ENCODE measurements at regions not wholly inside any gene's neighbourhood (a gene's known extent, or its start where the extent isn't known, plus 50 kb on each side); places are given as distances from the start of the nearest gene placed in this dataset.
"Not testable (repeated sequence)": the region's sequence is repeated elsewhere in the genome, so short reads cannot be mapped to it uniquely, and the experiment has no call there.

- no peak for DNase-seq
These were observed 59.6 kb upstream of the MAN2A1 start for GRCh38 chr5:109630093-109630492.

DNA sequence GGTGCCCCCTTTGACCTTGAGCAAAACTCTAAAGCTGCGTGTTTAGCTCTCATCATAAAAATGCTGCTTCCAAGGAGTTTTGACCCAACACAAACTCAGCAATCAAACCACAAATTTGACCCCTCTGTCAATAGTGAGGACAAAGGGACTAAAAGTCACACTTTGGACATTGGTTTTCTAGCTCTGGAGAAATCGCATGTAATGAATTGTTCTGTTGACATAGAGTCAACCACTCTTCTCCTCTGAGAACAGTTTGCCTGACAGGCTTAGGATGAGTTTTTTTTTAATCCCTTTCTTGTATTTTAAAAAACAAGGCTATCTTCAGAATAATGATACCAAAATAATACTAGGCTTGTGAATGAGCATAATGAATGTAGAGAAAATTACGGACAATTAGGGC lies 61.1 kb upstream of the MAN2A1 start:
- no peak for DNase-seq

DNA sequence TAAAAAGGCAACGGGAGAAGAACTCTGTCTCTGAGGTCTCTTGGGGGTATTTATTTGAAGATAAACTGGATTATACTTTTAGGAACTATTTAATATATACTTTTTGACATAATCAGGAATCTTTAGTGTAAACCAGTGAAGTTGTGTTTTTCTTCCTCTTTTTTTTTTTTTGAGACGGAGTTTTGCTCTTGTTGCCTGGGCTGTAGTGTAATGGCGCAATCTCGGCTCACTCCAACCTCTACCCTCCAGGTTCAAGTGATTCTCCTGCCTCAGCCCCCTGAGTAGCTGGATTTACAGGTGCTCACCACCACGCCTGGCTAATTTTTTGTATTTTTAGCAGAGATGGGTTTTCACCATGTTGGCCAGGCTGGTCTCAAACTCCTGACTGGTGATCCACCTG lies 68.5 kb upstream of the MAN2A1 start:
- DNase-seq, result not testable (repeated sequence)

- no peak for DNase-seq
These were observed 69.1 kb upstream of the MAN2A1 start for GRCh38 chr5:109620651-109621050.

DNA sequence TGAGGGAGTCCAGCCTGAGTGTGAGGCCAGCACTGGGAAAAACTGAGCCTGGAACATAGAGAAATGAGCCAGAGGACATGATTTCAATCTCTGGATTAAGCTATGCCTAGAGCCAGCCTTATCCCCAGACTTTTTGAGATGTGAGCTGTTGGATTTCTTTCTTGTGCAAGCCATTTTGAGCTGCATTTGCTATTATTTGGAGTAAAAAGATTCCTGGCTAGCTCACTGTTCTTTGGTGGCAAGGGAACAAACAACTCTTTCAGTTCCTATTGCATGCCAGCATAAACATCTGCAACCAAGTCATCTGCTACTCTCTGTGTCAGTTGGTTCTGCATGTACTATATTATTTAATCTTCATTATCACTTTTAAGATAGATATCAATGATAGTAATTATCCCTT lies 70.1 kb upstream of the MAN2A1 start:
- DNase-seq, result no peak

DNA sequence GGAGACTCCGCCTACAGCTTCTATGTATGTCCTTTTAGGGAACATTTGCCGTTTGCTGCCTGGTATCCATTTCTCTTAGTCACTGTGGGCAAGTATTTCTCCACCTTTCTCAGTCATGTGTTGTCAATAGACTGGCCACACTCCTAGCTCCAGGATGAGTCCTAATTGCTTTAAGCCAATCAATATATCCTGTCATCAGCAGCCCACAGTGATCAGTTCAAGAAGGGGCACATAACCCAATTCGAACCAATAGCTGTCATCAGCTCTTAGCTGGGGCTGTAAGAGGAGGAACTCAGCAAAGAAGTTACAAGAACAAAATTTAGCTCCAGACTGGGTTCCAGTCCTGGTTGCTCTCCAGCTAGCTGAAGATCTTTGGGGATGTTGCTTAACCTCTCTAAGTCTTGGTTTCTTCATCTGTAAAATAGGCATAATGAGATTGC lies 70.7 kb upstream of the MAN2A1 start:
- no peak for DNase-seq

DNA sequence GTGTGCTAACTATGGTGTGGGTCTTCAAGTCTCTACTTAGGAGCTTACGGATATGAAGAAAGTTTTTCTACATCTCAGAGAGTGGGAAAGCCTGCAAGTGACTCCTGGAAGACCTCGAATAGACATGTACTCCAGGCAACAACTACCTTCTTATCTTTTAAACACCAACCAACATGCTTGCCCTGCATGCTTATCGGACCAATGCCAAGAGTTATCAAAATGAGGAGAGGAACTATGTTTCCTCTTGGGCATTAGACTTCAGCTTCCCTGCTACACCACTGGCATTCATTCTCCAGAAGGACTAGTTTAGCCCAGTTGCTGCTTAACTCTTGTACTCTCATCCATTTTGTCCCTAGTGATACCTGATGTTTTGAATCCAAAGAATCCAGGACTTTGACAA lies 74.7 kb upstream of the MAN2A1 start:
- DNase-seq, result no peak

DNA sequence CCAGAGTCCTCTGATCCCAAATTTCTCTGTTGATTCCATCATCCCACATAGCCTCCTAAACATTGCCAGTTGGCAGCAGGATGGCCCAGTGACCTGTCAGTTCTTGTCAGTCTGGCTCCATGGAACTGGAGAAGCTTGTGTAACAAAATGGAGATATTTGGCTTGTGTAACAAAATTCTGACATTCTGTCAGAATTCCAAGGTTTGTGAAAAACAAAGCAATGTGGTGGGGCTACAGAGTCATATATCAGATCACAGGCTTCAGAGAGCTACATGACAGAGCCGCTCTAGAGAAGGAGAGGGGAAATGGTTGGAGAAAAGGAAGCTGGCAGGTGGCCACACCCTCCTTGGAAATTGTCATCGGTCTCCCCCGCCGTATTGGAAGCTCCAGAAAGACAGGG lies 75.4 kb upstream of the MAN2A1 start:
- no peak for DNase-seq

DNA sequence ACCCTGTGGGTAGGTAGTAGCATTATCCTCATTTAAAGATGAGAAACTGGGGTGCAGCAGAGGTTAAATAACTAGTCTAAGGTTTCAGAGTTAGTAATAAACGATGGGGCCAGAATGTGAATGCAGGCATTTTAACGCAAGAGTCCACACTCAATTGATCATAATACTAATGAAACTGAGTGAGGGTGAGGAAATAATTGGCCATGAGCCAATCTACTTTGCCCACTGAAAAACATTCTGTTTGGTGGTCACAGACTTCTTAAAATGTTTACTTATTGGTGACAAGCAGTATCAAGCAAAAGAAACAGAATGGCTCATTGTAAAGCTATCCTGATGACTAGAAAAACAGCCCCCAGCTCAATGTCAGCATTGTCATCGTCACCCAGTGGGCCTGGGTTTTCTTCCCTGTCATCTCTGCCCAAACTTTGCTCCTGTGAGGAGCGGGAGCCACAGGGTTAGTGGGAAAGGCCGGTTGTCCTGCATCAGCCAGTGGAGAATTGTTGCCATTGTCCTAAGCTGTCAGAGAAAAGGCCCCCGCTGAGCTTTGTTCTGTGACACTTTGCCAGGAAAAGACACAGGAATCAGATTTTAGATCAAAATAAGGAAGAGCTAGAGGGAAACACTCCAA lies 77.3 kb upstream of the MAN2A1 start:
- DNase-seq, result no peak

DNA sequence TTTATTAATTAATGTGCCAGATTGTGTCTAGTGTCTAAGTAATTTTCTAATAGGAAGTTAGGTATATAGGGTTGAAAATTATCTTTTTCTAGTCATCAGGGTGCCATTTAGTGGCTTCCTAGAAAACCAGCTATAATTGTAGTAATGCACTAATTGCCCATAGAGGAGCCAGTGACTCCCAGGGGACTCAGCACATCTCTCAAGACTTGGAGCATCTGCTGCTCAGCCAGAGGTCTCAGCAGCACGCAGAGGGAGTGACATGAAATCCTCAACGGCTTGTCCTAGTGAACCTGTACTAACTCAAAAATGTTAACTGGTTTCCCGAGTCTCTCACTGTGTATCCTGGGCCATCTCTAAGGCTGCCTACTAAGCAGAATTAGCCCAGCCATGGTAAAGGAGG lies 78.2 kb upstream of the MAN2A1 start:
- DNase-seq, result no peak

GRCh38 chr5:109611061-109611460 lies 78.7 kb upstream of the MAN2A1 start:
- no peak for DNase-seq

DNA sequence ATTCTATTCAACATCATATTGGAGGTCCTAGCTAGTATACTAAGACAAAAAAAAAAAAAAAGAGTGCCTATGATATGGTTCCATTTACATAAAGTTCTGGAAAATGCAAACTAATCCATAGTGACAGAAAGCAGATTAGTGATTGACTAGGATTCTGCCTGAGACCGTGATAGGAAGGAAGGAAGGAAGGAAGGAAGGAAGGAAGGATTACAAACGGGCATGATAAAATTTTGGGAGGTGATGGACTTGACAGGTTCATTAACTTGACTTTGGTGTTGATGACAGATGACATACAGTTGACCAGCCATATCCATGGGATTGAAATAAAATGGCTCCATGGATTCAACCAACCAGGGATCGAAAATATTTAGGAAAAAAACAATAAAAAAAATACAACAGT lies 79.1 kb upstream of the MAN2A1 start:
- no peak for DNase-seq

GRCh38 chr5:109605207-109605730 lies 84.5 kb upstream of the MAN2A1 start:
- no peak for DNase-seq

- DNase-seq, result no peak
These were observed 85.0 kb upstream of the MAN2A1 start for GRCh38 chr5:109604758-109605157.

DNA sequence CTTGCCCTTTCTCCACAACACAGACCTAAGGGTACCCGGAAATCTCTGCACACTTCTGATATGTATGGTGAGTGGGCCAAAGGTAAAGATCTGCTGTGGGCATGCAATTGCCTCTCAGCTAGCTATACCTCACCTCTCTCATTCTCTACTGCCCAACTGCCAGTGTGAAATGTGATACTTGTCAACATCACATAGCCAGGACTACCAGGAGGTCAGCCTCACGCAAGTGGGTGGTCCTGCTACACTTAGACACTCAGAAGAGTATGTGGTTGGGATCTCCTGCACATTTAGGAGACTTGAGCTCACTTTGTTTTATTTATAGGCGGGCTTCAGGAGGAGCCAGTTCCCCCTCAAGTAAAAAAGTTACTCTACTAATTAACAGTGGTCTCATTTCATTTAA lies 88.0 kb upstream of the MAN2A1 start:
- no peak for DNase-seq

DNA sequence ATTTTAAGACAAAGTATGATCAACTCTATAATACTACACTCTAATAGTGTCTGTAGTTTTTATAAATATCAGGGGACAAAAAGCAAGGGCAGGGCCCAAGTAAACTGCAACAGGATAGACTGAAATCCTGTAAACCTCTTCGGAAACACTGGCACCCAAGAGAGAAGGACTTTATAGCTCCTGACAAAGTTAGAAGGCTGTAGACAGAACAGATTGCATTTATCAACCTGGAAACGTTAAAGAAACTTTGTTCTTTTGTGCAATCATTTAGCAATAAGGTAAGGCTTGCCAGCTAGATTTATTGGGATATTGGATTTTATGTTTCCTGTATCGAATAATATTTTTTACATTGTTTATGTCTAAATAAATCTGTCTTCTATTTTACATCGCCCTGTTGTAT lies 91.8 kb upstream of the MAN2A1 start:
- no peak for DNase-seq

GRCh38 chr5:109594217-109594616 lies 95.5 kb upstream of the MAN2A1 start:
- DNase-seq, result no peak

DNA sequence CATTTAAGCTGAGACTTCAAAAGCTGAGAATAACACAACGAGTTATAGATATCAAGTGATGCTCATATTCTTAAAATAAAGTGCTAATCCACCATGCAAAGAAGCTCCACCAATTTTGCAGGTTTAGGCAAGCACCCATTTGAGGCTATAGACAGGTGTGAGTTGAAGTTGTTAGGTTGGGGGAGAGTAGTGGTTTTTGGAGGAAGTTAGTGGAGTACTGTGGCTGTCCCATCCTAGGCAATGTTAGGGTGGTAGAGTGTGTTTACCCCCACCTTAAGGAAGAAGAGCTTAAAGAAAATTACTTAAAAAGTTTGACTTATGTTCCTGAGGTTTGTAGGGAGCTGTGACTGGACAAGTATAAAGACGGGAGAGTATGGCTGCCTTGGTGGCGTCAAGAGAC lies 98.9 kb upstream of the MAN2A1 start:
- DNase-seq, result no peak

DNA sequence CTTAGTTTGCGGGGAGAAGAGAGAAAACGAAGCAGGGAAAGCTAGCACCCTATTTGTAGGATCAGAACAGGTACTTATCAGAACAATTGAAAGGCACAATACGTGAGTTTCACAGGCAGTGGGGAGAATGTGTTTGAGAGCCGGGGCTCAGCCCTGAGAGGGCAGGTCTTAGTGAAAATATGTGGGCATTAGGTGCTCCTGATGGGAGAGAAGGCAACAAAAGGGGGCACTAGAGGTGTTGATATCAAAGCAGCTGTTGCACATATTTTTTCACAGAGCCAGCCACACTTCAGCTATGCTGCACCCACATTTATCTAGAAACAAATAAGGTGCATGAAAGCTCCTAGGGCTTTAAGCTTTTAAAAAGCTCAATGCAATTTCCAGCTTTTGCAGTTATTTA lies 99.7 kb upstream of the MAN2A1 start:
- no peak for DNase-seq

GRCh38 chr5:109589239-109589638 lies 100.5 kb upstream of the MAN2A1 start:
- DNase-seq, result no peak

DNA sequence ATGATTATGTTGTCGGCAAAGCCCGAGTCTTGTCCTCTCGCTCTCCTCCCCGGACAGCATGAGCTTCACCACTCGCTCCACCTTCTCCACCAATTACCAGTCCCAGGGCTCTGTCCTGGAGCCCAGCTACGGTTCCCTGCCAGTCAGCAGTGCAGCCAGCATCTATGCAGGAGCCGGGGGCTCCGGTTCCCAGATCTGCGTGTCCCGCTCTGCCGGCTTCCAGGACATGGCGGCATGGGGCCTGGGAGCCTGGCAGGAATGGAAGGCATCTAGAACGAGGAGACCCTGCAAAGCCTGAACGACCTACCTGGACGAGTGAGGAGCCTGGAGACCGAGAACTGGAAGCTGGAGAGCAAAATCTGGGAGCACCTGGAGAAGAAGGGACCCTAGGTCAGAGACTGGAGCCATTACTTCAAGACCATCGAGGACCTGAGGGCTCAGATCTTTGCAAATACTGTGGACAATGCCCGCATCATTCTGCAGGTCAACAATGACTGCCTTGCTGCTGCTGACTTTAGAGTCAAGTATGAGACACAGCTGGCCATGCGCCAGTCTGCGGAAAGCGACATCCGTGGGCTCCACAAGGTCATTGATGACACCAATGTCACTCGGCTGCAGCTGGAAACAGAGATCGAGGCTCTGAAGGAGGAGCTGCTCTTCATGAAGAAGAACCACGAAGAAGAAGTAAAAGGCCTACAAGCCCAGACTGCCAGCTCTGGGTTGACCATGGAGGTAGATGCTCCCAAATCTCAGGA lies 101.3 kb upstream of the MAN2A1 start:
- DNase-seq, result no peak

DNA sequence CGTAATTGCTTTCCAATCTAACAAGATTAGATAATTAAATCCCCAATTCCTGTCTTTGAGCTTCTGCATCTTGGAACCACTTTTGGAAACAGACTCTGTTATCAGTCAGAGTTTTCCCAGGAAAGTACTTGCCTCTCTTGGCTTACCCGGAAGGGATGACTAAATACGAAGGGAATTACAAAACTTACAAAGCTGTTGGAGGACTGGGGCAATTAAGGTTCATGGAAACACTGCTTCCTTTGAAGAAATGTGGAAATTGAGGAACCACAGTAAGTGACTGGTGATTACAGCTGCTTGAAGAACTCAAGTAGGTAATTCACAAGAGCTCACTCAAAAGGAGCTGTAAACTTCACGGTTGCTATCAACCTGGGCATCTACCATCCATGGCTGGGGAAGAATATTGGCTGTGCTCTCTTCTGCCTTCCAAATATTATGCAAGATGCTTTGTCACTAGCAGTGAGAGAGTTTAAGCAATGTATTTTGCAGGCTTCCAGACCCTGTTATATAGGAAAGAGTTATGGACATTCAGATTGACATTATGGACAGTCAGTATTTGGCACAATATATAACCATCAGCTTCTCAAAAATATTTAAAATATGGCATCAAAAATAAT lies 104.6 kb upstream of the MAN2A1 start:
- no peak for DNase-seq

- no peak for DNase-seq
These were observed 109.5 kb upstream of the MAN2A1 start for GRCh38 chr5:109580225-109580624.

GRCh38 chr5:109575506-109575905 lies 114.2 kb upstream of the MAN2A1 start:
- no peak for DNase-seq
